ENCODE measurements at regions not wholly inside any gene's neighbourhood (a gene's known extent, or its start where the extent isn't known, plus 50 kb on each side); places are given as distances from the start of the nearest gene placed in this dataset.

DNA sequence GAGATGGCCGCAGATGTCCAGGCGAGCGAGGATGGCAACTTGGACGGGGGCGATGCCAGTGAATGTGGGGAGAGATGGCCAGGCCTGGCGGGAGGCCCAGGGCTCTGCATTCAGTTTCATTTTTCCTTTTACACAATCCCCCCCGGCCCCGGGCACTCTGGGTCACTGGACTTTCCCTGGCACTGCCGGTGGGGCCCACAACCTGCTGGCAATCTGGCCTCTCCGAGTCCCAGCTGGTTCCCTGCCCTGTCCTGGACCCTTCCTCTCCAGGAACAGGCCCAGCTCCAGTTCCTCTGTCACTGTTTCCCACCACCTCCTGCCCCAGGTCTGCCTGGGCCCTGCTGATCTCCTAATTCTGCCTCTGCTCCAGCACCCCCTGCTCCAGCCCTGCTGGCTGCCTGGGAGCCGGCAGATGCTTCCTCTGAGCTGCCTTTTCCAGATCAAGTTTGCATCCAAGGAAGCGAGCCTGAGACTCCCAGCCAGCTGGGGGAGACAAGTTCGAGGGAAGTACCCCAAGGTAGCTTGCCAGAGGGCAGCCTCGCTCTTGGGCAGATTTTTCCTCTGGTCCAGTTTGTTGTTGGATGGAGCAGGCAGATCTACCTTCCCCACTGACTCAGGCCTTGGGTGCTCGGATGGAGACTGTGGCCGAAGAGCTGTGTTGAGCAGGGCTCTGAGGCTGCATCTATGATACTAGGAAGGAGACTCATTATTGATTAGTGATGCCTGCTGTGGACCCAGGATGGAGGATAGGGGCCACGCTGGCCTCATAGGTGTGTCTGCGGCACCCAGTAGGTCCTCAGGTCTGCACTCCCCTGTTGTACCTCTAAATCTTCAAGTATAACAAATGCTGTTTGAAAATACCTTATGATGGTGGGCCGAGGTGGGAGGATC lies 83.2 kb downstream of the CEBPB start:
- DNase-seq, result no peak

DNA sequence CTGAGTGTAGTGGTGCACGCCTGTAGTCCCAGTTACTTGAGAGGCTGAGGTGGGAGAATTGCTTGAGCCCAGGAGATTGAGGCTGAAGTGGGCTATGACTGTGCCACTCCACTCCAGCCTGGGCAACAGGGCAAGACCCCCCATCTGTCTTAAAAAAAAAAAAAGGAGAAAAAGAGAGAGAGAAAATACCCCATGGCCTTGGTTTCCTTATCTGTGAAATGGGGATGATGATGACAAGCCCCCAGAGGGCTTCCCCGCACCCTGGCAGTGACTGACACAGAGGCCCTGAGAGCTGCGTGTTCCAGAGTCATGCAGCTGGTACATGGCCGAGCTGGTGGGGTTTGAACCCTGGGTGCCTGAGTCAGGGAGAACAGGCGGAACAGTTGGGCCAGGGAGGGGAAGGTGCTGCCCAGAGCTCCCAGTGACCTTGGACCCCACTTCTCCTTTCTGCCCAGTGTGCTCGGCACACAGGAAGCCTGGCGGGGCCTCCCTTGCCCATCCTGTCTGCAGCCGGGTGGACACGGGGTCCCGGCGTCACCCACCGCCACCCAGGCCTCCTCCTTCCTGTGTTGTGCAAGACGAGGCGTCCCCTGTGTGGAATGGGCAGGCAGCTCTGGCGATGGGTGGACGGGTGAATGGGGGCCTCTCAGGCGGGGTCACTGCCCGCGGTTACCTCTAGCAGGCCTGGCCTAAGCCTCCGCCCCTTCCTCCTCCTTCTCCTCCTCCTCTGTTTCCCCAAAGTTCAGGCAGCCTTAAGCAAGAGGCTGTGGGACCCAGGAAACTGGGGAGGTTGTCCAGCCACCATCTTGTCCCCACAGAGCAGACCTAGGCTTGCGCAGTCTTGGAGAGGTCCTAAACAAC lies 84.2 kb downstream of the CEBPB start:
- DNase-seq, result no peak

DNA sequence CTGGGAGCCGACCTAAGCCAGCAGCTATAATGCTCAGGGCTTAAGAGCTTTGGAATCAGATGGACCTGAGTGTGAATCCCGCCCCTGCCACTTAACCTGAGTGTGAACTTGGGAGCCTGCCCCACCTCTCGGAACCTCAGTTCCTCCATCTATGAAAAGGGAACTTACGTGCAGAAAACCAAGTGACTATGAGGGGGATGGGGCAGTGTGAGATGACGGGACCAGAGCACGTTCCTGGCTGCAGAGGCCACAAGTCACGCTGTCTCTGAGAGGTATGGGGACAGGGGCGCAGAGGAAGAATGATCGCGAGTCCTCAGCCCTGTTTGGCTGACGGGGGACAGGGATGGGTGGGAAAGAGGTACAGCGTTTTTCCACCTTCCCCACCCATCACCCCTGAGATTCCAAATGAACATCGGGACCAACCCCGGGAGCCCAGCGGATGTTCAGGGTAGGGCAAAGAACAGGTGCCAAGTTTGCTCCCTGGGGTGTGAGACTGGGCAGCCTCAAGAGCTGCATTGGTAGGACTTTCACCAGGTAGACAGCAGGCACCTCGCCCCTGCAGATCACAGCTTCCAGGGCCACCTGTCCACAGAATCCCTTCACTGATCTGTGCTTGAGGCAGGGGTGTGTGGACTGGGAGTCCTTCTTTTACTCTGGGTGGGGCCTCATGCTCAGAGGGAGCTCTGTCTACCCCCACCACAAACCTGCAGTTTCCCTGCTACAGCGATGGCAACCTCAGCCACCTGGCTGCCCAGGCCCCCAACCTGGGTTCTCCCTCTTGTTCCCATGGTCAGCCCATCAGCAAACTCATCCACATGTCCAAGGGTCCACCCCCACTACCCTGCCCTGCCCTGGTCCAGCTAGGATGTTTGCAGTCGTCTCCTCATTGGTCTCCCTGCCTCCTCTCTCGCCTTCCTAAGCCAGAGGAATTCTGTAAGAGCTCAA lies 85.8 kb downstream of the CEBPB start:
- no peak for DNase-seq

DNA sequence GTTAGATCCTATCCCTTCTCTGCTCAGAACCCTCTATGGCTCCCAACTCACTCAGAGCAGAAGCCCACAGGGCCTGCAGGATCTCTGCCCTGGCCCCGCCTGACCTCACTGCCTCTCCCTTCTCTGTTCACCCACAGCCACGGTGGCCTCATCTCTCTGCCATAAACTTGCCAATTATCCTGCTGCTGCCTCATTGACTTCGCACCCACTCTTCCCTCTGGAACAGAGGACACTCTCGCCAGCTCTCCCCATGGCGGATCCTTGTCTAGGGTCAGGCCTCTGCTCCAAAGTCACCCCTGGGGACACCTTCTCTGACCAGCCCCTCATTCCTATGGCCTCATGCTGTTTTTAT lies 86.4 kb downstream of the CEBPB start:
- DNase-seq, result no peak

DNA sequence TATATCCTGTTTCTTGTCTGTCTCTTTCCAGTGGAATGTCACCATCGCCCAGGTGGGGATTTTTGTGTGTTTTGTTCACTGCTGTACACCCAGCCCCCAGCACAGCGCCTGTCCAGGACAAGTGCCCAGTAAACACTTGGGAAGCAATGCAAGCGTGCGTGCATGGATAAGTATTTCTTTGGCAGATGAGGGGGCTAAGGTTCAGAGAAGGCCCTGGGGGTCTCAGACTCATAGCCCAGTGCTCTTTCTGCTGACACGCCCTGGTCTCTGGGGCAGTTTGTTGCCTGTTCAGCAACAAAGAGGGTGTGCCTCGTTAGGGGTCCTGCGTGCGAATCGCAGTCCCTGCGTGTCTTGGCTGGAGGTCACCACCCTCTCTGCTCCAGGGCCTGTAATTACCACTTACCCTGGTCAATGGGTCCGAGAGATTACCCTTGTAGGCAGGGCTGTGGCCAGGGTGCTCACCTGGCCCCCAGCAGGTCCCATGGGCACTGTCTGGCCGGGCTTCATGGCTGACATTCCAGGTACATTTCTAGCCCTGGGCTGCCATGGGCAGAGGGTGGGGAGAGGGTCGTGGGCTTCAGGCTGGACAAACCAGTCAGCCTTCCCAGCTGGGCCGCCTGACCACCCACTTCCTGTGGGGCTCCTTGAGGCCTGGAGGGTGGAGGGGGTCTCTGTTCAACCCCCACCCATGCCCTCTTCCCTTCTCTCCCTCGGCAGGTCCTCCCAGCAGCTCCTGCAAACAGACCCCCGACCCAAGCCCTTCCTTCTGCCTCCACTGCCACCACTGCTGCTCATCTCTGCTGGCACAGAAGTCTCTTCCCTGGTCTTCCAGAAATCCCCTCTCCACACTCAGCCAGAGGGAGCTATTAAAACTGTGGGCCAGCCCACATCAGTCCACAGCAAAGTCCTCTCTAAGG lies 87.1 kb downstream of the CEBPB start:
- DNase-seq, result no peak

DNA sequence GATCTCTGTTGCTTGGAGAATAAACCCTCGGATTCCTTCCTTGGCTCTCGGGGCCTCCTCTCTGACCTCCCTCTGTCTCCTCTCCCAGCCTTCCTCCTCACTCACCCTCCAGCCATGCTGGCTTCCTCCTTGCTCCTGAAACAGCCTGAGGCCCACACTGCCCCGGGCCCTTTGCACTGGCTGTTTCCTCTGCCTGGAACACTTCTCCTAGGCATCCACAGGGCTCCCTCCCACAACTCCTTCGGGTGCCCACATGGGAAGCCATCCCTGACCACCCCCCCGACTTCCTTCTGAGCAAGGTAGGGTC lies 87.7 kb downstream of the CEBPB start:
- DNase-seq, result no peak

DNA sequence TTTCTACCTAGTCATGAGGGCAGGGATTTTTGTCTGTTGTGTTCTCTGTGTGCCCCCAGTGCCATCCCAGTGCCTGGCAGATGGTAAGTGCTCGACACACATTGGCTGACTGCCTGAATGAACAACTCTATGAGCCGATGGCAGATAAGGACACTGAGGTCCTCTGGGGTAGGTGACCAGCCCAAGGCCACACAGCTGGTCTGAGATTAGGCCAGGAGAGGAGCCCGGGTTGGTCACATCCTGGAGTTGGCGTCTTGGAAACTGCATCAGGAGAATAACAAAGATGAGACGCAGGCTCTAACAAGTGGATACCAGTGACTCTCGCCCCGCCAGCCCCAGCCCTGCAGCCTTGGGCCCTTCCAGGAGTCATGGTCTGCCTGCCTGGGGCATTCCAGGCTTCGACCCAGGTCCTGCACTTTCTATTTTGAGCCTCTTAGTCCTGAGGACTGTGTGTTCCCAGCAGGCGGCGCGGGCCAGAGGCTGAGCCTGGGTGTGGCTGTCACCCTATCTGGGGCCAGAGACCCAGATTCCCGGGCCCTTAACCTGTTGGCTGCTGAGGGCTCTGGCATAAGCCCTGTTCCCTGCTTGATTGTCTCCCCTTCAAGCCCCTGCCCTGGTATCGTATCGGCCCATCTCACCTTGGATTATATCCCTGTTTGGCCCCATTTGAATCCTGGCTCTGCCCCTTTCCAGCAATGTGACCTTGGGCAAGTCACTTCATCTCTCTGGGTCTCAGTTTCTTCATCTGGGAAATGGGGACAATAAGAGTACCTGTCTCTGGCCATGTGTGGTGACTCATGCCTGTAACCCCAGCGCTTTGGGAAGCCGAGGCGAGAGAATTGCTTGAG lies 88.3 kb downstream of the CEBPB start:
- no peak for DNase-seq

DNA sequence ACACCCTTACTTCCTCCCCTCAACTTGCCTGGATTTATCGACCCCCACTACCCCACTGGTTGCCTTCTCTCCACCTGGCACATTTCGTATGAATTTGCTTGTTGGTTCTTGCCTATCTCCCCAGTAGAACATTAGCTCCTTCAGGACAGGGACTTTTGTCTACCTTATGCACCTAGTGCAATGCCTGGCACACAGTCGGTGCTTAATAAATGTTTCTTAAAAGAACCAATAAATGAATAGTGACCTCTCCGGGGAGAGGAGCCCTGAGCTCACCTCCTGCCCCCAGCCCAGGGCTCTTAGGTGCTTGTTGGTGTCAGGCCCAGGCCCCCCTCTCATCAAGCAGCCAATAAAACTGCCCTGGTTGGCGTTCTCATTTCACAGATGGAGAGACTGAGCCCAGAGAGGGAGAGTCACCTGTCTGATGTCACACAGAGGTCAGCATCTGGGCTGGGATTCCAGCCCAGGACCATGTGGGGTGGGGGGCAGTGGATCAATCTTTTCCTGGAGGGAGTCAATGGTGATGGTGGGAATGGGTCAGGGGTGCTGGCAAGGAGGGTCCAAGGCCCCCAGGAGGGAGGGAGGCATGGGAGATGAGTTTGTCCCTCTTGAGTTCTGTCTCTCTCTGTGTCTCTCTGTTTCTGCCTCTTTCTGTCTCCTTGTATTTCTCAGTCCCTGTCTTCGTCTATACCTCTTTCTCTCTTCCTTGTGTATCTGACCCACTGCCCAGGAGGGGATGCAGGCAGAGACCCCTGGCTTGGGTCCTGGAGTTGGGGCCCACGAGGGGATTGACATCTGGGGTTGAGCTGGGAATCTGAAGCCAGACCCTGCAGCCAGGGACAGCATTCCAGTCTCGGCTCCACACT lies 89.6 kb downstream of the CEBPB start:
- no peak for DNase-seq

DNA sequence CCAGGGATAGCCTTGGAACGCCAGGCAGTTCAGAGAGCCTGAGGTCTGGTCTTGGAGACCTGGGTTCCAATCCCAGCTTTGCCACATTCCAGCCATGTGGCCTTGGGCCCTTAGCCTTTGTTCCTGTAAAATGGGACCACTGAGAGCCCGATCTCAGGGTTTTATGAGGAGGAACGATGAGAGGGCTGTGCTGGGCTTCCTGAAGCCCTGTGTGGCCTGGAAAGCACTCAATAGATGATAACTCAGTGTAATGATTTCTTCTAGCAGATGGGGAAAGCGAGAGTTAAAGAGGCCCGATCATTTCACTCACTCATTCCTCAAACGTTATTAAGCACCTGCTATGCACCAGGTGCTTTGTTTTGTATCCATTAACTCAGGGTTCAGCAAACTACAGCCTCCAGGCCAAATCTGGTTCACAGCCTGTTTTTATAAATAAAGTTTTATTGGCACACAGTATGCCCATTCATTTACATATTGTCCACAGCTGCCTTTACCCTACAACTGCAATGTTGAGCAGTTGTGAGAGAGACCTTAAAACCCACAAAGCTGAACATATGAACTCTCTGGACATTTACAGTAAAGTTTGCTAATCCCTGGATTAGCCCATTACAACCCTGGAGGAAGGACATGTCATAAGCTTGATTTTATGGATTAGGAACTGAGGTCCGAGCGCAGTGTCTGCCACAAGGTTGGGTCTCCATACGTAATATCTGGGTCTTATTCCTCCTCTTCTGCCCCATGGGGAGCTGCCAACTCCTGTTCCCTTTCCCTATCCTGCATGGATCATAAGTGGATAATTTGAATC lies 90.4 kb downstream of the CEBPB start:
- DNase-seq, result no peak

DNA sequence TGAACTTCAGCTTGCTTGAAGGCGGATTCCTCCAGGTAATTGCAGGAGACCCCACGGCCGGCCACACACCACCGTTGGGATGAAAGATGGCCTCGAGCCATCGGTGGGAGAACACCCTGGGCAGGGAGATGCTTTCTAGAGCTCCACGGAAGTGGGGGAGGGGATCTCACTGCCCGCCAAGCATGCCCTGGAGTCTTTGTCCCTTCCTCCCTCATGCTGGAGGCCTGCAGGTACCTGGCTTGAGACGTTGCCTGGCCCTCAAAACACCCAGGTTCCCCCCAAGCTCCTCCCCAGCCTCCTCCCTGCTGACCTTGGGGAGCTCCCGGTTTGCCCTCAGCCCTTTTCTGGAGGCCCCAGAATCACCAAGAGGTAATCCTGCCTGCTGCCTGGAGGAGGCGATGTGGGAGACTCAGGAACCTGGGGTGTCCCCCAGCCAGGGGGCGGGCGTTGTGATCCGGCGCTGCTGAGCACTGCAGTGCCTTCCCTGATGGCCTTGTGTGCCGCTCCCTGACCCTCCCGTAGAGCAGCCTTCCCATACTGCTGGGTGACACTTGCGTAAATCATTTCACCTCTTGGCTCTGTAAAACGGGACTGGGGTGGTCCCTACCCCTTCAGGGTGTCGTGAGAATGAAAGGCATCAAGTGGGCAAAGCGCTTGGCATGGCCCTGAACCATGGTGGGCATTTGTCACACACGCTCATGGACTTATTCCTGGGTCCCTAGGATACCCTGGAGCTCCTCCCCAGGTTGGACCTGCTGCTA lies 91.4 kb downstream of the CEBPB start:
- DNase-seq, result no peak

DNA sequence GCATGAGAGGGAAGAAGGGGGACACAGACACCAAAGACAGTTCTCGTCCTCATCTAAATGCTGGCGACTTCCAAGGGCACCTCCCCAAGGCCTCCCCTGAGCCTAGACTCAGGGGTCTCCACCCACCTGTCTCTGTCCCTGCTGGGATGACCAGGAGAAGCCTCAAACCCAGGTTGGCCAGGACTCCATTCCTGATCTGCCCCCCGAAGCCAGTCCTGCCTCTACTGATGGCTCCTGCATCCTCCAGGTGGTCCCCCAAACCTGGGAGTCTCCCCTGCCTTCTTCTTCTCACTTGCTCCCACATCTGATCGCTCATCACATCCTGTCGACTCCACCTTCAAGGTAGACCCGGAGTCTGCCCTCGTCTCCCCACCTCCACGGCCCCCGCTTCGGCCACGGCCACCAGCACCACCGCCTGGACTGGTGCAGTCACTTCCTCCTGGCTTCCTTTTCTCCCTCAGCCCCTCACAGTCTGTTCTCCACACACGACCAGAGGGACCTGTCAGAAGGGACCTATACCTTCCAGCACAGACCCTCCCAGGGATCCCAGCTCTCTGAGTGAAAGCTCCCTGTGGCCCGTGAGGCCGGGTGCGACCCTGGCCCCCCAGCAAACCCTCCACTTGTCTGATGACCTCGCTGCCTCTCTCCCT lies 92.1 kb downstream of the CEBPB start:
- DNase-seq, result no peak

DNA sequence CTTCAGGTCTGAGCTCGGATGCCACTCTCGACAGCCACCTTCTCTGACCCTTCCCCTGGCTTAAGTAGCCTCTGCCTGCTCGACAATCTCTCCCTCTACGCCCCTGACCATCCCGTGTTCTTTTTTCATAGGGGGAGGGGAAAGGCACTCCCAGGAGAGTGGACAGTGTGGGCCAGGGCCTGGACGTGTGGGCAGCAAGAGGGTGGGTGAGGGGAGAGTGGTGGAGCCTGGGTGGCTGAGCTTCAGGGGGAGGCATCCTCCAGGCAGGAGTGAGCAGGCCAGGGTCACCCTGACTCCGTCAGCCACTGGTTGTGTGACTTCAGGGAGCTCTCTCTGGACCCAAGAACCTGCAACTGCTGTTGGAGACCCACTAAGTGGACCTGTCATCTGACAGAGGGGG lies 92.7 kb downstream of the CEBPB start:
- DNase-seq, result no peak

DNA sequence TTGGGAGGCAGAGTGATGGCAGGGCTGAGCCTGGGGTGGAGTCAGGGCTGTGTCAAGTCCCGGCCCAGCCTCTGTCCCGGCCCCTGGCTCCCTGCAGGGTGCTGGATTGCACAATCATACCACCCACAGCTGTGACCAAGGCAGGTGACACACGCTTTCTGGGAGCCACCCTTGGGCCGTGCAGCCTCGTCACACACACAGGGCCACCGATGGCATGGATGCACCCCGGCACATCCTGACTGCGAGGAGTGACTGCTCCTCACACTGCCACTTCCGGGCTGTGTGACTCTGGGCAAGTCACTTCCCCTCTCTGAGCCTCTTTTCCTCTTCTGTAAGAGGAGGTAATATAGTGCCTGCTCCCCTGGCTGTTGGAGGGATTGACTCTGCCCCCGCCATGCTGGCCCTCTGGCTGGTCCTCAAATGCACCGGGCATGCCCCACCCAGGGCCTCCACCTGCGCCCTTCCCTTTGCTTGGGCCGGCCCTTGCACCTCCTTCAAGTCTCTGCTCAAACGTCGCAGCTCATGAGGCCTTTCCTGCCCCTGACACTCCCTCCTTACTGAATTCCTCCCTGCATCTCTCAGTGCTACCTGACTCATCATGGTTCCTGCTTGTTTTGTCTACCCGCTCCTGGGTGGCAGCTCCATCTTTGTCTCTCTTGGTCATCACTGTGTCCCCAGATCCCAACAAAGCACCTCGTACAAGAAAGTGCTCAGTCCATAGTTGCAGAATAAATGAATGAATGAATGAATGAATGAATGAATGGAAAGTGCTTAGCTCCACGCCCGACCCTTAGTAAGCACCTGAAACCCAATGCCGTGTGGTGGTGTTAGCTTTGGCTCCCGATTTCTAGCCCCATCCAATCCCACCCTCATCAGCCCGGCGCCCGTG lies 93.5 kb downstream of the CEBPB start:
- DNase-seq, result no peak

DNA sequence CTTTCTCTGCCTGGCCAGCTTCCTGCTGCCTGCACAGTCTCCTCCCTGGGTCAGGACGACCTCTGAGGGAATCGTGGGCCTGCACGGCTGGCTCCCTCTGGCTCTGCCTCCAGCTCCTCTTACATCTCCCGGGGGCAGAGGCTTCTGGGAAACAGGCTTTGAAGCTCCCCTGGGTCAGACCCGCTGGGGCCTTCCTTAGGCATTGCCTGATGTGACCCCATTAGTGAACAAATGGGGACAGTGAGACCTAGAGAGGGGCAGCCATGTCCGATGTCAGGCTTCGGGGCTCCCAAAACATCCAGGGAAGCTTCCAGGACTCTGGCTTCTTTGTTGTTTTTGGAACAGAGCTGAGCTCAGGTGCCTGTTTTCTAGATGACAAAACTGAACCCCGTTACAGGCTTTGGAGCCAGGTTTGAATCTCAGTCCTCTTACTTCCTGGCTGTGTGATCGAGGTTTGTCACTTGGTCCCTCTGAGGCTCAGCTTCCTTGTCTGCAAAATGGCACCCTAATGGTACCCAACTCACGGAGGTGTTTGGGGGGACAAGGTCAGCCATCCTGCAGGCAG lies 94.3 kb downstream of the CEBPB start:
- no peak for DNase-seq

DNA sequence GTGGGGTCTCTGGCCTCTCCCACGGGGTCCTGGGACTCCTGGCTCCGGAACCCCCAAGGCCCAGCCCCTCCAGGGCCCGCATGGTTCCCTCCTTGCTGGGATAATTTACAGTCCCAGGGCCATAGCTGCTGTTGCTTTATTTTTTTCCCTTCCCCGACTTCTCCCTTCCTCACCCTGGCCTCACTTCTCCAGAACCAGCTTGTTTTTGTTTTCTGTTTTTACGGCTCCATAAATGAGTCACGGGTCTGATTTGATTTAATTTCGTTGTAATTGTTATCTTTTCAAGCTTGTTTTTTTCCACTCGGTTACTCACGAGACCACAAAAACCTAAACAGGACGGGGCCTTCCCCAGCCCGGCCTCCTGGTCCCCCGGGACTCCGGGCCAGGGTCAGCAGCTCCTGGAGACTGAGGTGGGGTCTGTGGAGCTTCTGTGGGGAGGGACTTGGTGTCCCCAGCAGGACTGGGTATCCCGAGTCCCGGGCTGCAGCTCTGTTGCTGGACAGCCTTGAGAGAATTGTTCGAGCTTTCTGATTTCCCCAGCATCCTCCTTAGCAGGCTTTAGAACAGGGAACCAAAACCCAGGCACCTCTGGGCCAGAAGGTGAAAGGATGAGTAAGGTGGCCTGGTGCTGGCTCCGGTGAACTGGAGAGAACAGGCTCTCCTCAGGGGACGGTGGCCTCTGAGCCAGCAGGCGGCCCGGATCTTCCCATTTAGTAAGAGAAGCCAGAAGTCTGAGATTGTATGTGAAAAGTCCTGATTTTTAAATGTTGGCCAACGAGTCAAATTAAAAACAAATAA lies 94.9 kb downstream of the CEBPB start:
- no peak for DNase-seq

DNA sequence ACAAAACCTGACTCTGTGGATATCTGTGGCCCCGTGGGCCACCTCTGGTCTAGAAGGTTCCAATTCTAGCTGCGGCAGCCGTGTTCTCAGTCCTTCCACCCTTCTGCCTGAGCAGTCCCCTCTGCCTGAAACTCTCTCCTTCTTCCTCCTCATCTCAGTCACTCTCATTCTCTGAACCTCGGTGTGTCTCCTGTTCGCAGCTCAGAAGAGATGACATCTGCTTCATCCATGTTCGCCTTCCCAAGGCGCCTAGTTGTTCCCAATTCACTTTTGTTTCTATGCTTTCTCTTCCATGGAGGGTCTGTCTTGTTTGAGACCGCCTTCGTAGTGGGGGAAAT lies 95.5 kb downstream of the CEBPB start:
- DNase-seq, result no peak
